ENCODE measurements at regions not wholly inside any gene's neighbourhood (a gene's known extent, or its start where the extent isn't known, plus 50 kb on each side); places are given as distances from the start of the nearest gene placed in this dataset.

DNA sequence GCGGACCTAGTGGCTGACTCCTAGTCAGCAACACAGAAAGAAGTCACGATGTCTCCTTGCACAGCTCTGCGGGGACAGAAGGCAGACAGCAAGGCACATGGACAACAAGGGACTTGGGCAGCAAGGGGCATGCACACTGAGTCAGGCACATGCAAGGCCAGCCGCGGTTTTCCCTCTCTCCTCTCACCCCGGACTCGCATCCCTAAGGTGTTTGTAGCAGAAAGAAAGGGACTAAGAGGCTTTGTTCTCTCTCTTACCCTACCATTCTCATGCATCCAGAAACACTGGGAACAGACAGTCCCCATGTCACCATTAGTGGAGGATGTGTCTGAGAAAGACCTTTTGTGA is 193.3 kb upstream of the PHF14 start:
- TF ChIP-seq CTCF (IDR thresholded peaks at IDR 0.05) (no peak), ZFX (IDR thresholded peaks at IDR 0.05; ENCODE audit: borderline replicate concordance) (no peak)
